MM.1S (cell line): ENCODE measurements at regions not wholly inside any gene's neighbourhood (a gene's known extent, or its start where the extent isn't known, plus 50 kb on each side); places are given as distances from the start of the nearest gene placed in this dataset.
"Not testable (repeated sequence)": the region's sequence is repeated elsewhere in the genome, so short reads cannot be mapped to it uniquely, and the experiment has no call there.

ENCODE experiments used
- DNase-seq: peaks from one replicate; pipeline ENCODE4 v3.0.0-alpha.2; 2015
- H2AFZ ChIP-seq: fragments of 300-600 bp; sonication (generic); 2 replicates; pipeline ENCODE4 v1.6.0; 2016; ENCODE audit warnings: antibody characterized with exemption, low read length
- H3F3A ChIP-seq: fragments of 300-600 bp; sonication (generic); 2 replicates; pipeline ENCODE4 v1.6.1; 2016; ENCODE audit warnings: mild to moderate bottlenecking, antibody characterized with exemption, low read length, moderate library complexity, mixed read lengths; ENCODE audit not compliant: insufficient read depth
- H3K27ac ChIP-seq: fragments of 300-600 bp; sonication (generic); 2 replicates; pipeline ENCODE4 v1.5.1; 2016; ENCODE audit warnings: mild to moderate bottlenecking, low read length
- H3K27me3 ChIP-seq: fragments of 300-600 bp; sonication (generic); replicated peaks from 2 replicates; pipeline ENCODE4 v1.6.0; 2016; ENCODE audit warnings: low read length; ENCODE audit not compliant: insufficient read depth
- H3K36me3 ChIP-seq: fragments of 300-600 bp; sonication (generic); replicated peaks from 2 replicates; pipeline ENCODE4 v1.6.1; 2016; ENCODE audit warnings: mild to moderate bottlenecking, low read length, mixed read lengths; ENCODE audit not compliant: insufficient read depth
- H3K4me1 ChIP-seq: fragments of 300-600 bp; sonication (generic); 2 replicates; pipeline ENCODE4 v1.6.1; 2016; ENCODE audit warnings: low read length, mixed read lengths
- H3K4me2 ChIP-seq: fragments of 300-600 bp; sonication (generic); 2 replicates; pipeline ENCODE4 v1.6.0; 2016; ENCODE audit warnings: low read depth, low read length
- H3K4me3 ChIP-seq: fragments of 300-600 bp; sonication (generic); 2 replicates; pipeline ENCODE4 v1.5.1; 2016; ENCODE audit warnings: low read length, mixed read lengths
- H3K79me2 ChIP-seq: fragments of 300-600 bp; sonication (generic); 2 replicates; pipeline ENCODE4 v1.6.1; 2016; ENCODE audit warnings: mixed run types, low read length, mixed read lengths
- H3K9ac ChIP-seq: fragments of 300-600 bp; sonication (generic); 2 replicates; pipeline ENCODE4 v1.6.1; 2016; ENCODE audit warnings: low read length, mixed read lengths
- H3K9me2 ChIP-seq: fragments of 300-600 bp; sonication (generic); replicated peaks from 2 replicates; pipeline ENCODE4 v1.6.1; 2016; ENCODE audit warnings: mild to moderate bottlenecking, low read length, mixed read lengths; ENCODE audit not compliant: insufficient read depth
- H3K9me3 ChIP-seq: fragments of 300-600 bp; sonication (generic); replicated peaks from 2 replicates; pipeline ENCODE4 v1.6.1; 2016; ENCODE audit warnings: mild to moderate bottlenecking, low read length, mixed read lengths; ENCODE audit not compliant: insufficient read depth
- H4K20me1 ChIP-seq: fragments of 300-600 bp; sonication (generic); 2 replicates; pipeline ENCODE4 v1.6.1; 2016; ENCODE audit warnings: mild to moderate bottlenecking, low read length, moderate library complexity, mixed read lengths; ENCODE audit not compliant: insufficient read depth
- EZH2 ChIP-seq: fragments of 300-600 bp; sonication (generic); optimal IDR thresholded peaks from 2 replicates; pipeline ENCODE3; 2017; ENCODE audit warnings: low read depth, mild to moderate bottlenecking, antibody characterized with exemption, low read length, mixed read lengths
- EZH2phosphoT487 ChIP-seq: fragments of 300-600 bp; sonication (generic); IDR thresholded peaks from 2 replicates; pipeline ENCODE4 v1.6.1; 2018; ENCODE audit warnings: antibody characterized with exemption, low read length
- TF ChIP-seq, protein P1 (sequence below): fragments of 300-600 bp; sonication (generic); IDR thresholded peaks from 2 replicates; pipeline ENCODE4 v1.5.1; 2016; ENCODE audit warnings: antibody characterized with exemption, low read length, mixed read lengths

DNA sequence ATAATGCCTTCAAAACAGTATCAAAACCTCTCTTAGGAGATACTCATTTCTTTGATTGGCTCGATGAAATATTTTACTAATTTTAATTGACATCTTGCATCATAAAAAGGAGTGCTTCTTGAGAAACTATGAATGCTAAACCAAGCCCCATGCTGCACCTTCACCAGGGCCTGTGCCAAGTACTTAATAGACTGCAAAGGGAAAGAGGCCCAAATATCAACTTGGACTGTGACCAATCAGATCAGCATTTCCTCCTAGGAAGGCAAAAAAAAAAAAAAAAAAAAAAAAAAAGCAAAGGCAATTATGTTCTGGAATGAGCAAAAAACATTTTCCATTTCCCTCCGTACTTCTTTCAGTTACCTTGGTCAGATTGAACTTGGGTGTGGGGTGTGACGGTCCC is 253.0 kb upstream of the SOX4 start:
- no peaks in the 10 kb centered on the region for H3K4me1 ChIP-seq
- no peak overlapping the region for H2AFZ ChIP-seq
- no peaks in the 10 kb centered on the region for H3K36me3 ChIP-seq
- no peaks in the 10 kb centered on the region for H3K9me3 ChIP-seq
- TF ChIP-seq, protein P1, sequence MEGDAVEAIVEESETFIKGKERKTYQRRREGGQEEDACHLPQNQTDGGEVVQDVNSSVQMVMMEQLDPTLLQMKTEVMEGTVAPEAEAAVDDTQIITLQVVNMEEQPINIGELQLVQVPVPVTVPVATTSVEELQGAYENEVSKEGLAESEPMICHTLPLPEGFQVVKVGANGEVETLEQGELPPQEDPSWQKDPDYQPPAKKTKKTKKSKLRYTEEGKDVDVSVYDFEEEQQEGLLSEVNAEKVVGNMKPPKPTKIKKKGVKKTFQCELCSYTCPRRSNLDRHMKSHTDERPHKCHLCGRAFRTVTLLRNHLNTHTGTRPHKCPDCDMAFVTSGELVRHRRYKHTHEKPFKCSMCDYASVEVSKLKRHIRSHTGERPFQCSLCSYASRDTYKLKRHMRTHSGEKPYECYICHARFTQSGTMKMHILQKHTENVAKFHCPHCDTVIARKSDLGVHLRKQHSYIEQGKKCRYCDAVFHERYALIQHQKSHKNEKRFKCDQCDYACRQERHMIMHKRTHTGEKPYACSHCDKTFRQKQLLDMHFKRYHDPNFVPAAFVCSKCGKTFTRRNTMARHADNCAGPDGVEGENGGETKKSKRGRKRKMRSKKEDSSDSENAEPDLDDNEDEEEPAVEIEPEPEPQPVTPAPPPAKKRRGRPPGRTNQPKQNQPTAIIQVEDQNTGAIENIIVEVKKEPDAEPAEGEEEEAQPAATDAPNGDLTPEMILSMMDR, result no peak
- no peak for TF ChIP-seq EZH2
- TF ChIP-seq EZH2phosphoT487, result no peak
- H4K20me1 ChIP-seq, result no peaks in the 10 kb centered on the region
- no peak overlapping the region for H3K9ac ChIP-seq
- H3F3A ChIP-seq, result no peaks in the 10 kb centered on the region
- no peak for DNase-seq
- H3K27me3 ChIP-seq, result no peaks in the 10 kb centered on the region
- no peak overlapping the region for H3K27ac ChIP-seq
- H3K9me2 ChIP-seq, result no peaks in the 10 kb centered on the region
- no peak overlapping the region for H3K4me3 ChIP-seq
- no peaks in the 10 kb centered on the region for H3K79me2 ChIP-seq
- H3K4me2 ChIP-seq, result no peak overlapping the region

DNA sequence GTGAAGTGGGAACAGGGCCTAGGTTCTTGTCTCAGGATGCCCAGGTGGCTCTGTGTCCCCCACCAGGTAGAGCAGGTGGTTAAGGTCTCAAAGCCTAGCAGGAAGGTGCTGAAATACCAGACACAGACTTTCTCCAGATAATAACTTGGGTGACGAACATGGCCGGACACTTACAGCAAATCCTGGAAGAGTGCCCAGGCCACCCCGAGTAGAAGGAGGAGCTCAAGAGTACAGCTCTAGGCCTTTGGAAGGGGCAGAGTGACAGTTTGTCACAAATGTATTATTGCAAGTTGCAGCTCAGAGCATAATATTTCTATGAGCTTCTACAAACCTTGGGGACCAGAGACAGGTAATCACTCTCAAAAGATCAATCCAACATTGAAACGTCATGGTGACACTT is 251.6 kb upstream of the SOX4 start:
- no peaks in the 10 kb centered on the region for H3K4me1 ChIP-seq
- DNase-seq, result no peak
- no peaks in the 10 kb centered on the region for H3K27me3 ChIP-seq
- no peak for TF ChIP-seq EZH2
- TF ChIP-seq, protein P1, result no peak
- no peak for TF ChIP-seq EZH2phosphoT487
- no peaks in the 10 kb centered on the region for H3K79me2 ChIP-seq
- H3F3A ChIP-seq, result no peaks in the 10 kb centered on the region
- H3K4me3 ChIP-seq, result no peak overlapping the region
- no peak overlapping the region for H3K4me2 ChIP-seq
- H4K20me1 ChIP-seq, result no peaks in the 10 kb centered on the region
- no peak overlapping the region for H2AFZ ChIP-seq
- H3K9me3 ChIP-seq, result no peaks in the 10 kb centered on the region
- no peak overlapping the region for H3K27ac ChIP-seq
- no peaks in the 10 kb centered on the region for H3K9me2 ChIP-seq
- H3K9ac ChIP-seq, result no peak overlapping the region
- H3K36me3 ChIP-seq, result no peaks in the 10 kb centered on the region

DNA sequence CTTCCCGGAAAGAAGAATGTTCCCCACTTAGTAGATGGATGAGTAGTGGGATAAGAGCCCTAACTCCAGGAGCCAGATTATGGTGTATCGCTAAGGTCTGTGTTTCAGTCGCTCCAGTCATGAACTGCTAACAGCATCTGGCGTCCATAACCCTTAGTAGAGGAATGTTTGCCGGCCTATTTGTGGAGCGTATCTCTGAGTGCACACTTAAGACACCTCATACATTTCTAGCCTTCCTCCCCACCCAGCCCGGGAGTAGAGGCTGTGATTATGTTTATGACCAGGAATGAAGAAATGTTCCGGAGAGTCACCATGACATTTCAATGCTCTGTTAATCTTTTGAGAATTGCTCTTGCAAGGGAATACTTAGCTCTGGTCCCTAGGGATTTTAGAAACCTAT is 251.1 kb upstream of the SOX4 start:
- no peak overlapping the region for H2AFZ ChIP-seq
- no peaks in the 10 kb centered on the region for H3K4me1 ChIP-seq
- no peak overlapping the region for H3K9ac ChIP-seq
- no peaks in the 10 kb centered on the region for H3K9me2 ChIP-seq
- no peak overlapping the region for H3K27ac ChIP-seq
- no peaks in the 10 kb centered on the region for H3K27me3 ChIP-seq
- H3K4me2 ChIP-seq, result no peak overlapping the region
- H3K9me3 ChIP-seq, result no peaks in the 10 kb centered on the region
- no peaks in the 10 kb centered on the region for H3F3A ChIP-seq
- no peaks in the 10 kb centered on the region for H3K36me3 ChIP-seq
- no peak for DNase-seq
- TF ChIP-seq EZH2, result no peak
- no peak for TF ChIP-seq EZH2phosphoT487
- TF ChIP-seq, protein P1, result no peak
- H4K20me1 ChIP-seq, result no peaks in the 10 kb centered on the region
- H3K4me3 ChIP-seq, result no peak overlapping the region
- no peaks in the 10 kb centered on the region for H3K79me2 ChIP-seq

DNA sequence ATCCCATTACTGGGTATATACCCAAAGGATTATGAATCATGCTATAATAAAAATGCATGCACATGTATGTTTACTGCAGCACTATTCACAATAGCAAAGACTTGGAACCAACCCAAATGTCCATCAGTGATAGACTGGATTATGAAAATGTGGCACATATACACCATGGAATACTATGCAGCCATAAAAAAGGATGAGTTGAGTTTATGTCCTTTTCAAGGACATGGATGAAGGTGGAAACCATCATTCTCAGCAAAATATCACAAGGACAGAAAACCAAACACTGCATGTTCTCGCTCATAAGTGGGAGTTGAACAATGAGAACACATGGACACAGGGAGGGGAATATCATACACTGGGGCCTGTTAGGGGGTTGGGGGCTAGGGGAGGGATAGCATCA is 247.8 kb upstream of the SOX4 start:
- not testable (repeated sequence) for H3K79me2 ChIP-seq, H2AFZ ChIP-seq, H3K27me3 ChIP-seq, DNase-seq, H3K9me3 ChIP-seq, H4K20me1 ChIP-seq, H3K9ac ChIP-seq, H3K36me3 ChIP-seq, H3K4me3 ChIP-seq, H3K4me2 ChIP-seq, H3K27ac ChIP-seq, H3F3A ChIP-seq, H3K4me1 ChIP-seq, H3K9me2 ChIP-seq
